CD14-positive monocyte (primary cell): ENCODE measurements at regions not wholly inside any gene's neighbourhood (a gene's known extent, or its start where the extent isn't known, plus 50 kb on each side); places are given as distances from the start of the nearest gene placed in this dataset.

ENCODE experiments used
- DNase-seq, 3 donors: peaks; one replicate each; pipeline ENCODE4 v3.0.0-alpha.2; 2011 to 2022
- H2AFZ ChIP-seq: 2 replicates; pipeline ENCODE4 v1.6.0; 2012; ENCODE audit warnings: mild to moderate bottlenecking, low read depth, low read length, inconsistent platforms; ENCODE audit not compliant: insufficient read depth, poor library complexity, severe bottlenecking
- H3K27ac ChIP-seq, 2 donors: 1 replicate in 1 of 2; 2 replicates in 1 of 2; pipeline ENCODE4 v1.5.1; 2012 to 2013; ENCODE audit warnings: low read length in 2 of 2, control low read depth in 1 of 2, inconsistent platforms in 1 of 2, low read depth in 1 of 2, mild to moderate bottlenecking in 1 of 2
- H3K27me3 ChIP-seq, 2 donors: one replicate each; pipeline versions ENCODE4 v1.6.0 to v1.6.1; 2011 to 2013; ENCODE audit warnings: low read length in 2 of 2; ENCODE audit not compliant: control insufficient read depth in 2 of 2, insufficient read depth in 2 of 2
- H3K36me3 ChIP-seq, 2 donors: replicated peaks in 1 of 2; 1 replicate in 1 of 2; 2 replicates in 1 of 2; pipeline versions ENCODE4 v1.5.1 to v1.6.1; 2012 to 2013; ENCODE audit warnings: low read length in 2 of 2, control low read depth in 1 of 2, inconsistent platforms in 1 of 2, mild to moderate bottlenecking in 1 of 2; ENCODE audit not compliant: insufficient read depth in 2 of 2, control insufficient read depth in 1 of 2
- H3K4me1 ChIP-seq, 2 donors: 1 replicate in 1 of 2; 2 replicates in 1 of 2; pipeline versions ENCODE4 v1.5.1 to v1.6.1; 2012 to 2013; ENCODE audit warnings: low read length in 2 of 2, control low read depth in 1 of 2, inconsistent platforms in 1 of 2, mild to moderate bottlenecking in 1 of 2, moderate library complexity in 1 of 2; ENCODE audit not compliant: insufficient read depth in 2 of 2, control insufficient read depth in 1 of 2
- H3K4me2 ChIP-seq: replicated peaks from 2 replicates; pipeline ENCODE3; 2012; ENCODE audit warnings: low read length, moderate library complexity, mild to moderate bottlenecking; ENCODE audit not compliant: poor library complexity, severe bottlenecking; ENCODE audit errors: extremely low read depth
- H3K4me3 ChIP-seq, 3 experiments: fragments of 200-600 bp in 1 of 3; sonication (generic) in 1 of 3; replicated peaks in 1 of 3; 1 replicate in 2 of 3; 2 replicates in 1 of 3; pipeline ENCODE4 v1.5.1; 2011 to 2013; ENCODE audit warnings: low read length in 3 of 3, mild to moderate bottlenecking in 3 of 3, control low read depth in 2 of 3, low read depth in 2 of 3, inconsistent platforms in 1 of 3, moderate library complexity in 1 of 3
- H3K79me2 ChIP-seq: 2 replicates; pipeline ENCODE4 v1.6.0; 2012; ENCODE audit warnings: mild to moderate bottlenecking, control low read depth, inconsistent platforms, low read length, moderate library complexity; ENCODE audit not compliant: insufficient read depth
- H3K9ac ChIP-seq: 2 replicates; pipeline ENCODE4 v1.6.0; 2017; ENCODE audit warnings: low read length, mild to moderate bottlenecking; ENCODE audit not compliant: insufficient read depth, poor library complexity, severe bottlenecking
- H3K9me3 ChIP-seq, 2 donors: replicated peaks in 1 of 2; 1 replicate in 1 of 2; 2 replicates in 1 of 2; pipeline versions ENCODE4 v1.5.1 to v1.6.1; 2012 to 2013; ENCODE audit warnings: low read length in 2 of 2, control low read depth in 1 of 2; ENCODE audit not compliant: control insufficient read depth in 1 of 2, insufficient read depth in 1 of 2
- H4K20me1 ChIP-seq: 2 replicates; pipeline ENCODE4 v1.6.0; 2012; ENCODE audit warnings: mild to moderate bottlenecking, low read length, control low read depth, moderate library complexity; ENCODE audit not compliant: insufficient read depth
- H3K27ac Mint-ChIP-seq, 7 donors: one replicate each; pipeline ENCODE4 v1.8.0; 2020; ENCODE audit warnings: mild to moderate bottlenecking in 7 of 7, mixed read lengths in 7 of 7, moderate library complexity in 6 of 7, inconsistent platforms in 2 of 7
- H3K27me3 Mint-ChIP-seq, 3 donors: one replicate each; pipeline ENCODE4 v1.8.0; 2021 to 2022; ENCODE audit warnings: low read depth in 3 of 3, mild to moderate bottlenecking in 3 of 3, mixed read lengths in 3 of 3, moderate library complexity in 3 of 3, inconsistent platforms in 1 of 3
- H3K36me3 Mint-ChIP-seq, 2 donors: one replicate each; pipeline ENCODE4 v1.8.0; 2020; ENCODE audit warnings: mixed read lengths in 2 of 2, inconsistent platforms in 1 of 2, mild to moderate bottlenecking in 1 of 2
- H3K4me1 Mint-ChIP-seq: one replicate; pipeline ENCODE4 v1.8.0; 2020; ENCODE audit warnings: mild to moderate bottlenecking, mixed read lengths
- H3K4me3 Mint-ChIP-seq, 2 donors: one replicate each; pipeline ENCODE4 v1.8.0; 2020; ENCODE audit warnings: mild to moderate bottlenecking in 2 of 2, mixed read lengths in 2 of 2, moderate library complexity in 1 of 2
- H3K9me3 Mint-ChIP-seq, 7 donors: one replicate each; pipeline ENCODE4 v1.8.0; 2020 to 2022; ENCODE audit warnings: mixed read lengths in 7 of 7, mild to moderate bottlenecking in 6 of 7, moderate library complexity in 6 of 7, inconsistent platforms in 2 of 7
- WGBS: methylation state at CpG from one replicate; pipeline ENCODE4 v1.1.5; 2013; ENCODE audit warnings: missing lambda C conversion rate; ENCODE audit not compliant: insufficient coverage; 5-methylcytosine and 5-hydroxymethylcytosine counted together
- intact Hi-C, 2 donors: fragments of 100-400 bp; cut with micrococcal nuclease; formaldehyde crosslinking; loops; one replicate each; pipeline versions ENCODE4 v1.15.0 to v1.15.1; 2023
- TF ChIP-seq, protein P1 (sequence below): fragments of 200-600 bp; IDR thresholded peaks from one replicate; pipeline ENCODE4 v1.8.0; 2022; ENCODE audit warnings: antibody characterized with exemption, mild to moderate bottlenecking

DNA sequence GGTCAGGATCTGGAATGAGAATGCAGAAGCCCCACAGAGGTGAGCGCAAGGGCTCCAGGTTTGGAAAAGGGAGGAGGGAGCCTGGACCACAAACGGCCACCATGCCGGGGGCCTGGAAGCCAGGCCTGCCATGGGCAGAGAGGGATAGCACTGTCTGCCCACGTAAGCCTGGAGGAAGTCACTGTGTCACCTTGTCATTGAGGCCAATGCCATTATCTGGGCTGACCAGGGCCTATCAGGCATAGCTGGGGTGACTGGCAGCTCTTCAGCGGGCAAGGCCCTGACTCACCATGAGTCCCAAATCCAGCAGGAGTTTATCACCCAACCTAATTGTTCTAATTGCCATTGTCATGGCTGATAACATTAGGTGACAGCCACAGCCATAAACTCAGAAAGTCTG is 84.6 kb downstream of the MATN1 start:
- Histone ChIP-seq H2AFZ (no peak overlapping the region), H3K4me3 (no peak overlapping the region), H3K79me2 (no peaks in the 10 kb centered on the region), H3K9ac (no peak overlapping the region), H3K27ac (no peak overlapping the region), H3K36me3 (no peaks in the 10 kb centered on the region), H3K27me3 (no peaks in the 10 kb centered on the region), H3K4me1 (no peaks in the 10 kb centered on the region), H3K4me2 (no peak overlapping the region), H4K20me1 (no peaks in the 10 kb centered on the region), H3K9me3 (no peaks in the 10 kb centered on the region)
- H3K36me3 Mint-ChIP-seq: no peaks in the 10 kb centered on the region
- H3K27me3 Mint-ChIP-seq: peaks cover 5 to 13% (median 13%) of the 10 kb centered on the region in 3 donors
- H3K9me3 Mint-ChIP-seq: no peaks in the 10 kb centered on the region
- no peak for DNase-seq
- H3K4me1 Mint-ChIP-seq: no peaks in the 10 kb centered on the region
- WGBS: 91% methylated on average over 4 of the region's 5 CpGs
- intact Hi-C loops: no loop called here
- H3K27ac Mint-ChIP-seq: no peak overlapping the region
- TF ChIP-seq, protein P1, sequence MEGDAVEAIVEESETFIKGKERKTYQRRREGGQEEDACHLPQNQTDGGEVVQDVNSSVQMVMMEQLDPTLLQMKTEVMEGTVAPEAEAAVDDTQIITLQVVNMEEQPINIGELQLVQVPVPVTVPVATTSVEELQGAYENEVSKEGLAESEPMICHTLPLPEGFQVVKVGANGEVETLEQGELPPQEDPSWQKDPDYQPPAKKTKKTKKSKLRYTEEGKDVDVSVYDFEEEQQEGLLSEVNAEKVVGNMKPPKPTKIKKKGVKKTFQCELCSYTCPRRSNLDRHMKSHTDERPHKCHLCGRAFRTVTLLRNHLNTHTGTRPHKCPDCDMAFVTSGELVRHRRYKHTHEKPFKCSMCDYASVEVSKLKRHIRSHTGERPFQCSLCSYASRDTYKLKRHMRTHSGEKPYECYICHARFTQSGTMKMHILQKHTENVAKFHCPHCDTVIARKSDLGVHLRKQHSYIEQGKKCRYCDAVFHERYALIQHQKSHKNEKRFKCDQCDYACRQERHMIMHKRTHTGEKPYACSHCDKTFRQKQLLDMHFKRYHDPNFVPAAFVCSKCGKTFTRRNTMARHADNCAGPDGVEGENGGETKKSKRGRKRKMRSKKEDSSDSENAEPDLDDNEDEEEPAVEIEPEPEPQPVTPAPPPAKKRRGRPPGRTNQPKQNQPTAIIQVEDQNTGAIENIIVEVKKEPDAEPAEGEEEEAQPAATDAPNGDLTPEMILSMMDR: no peak
- no peak overlapping the region for H3K4me3 Mint-ChIP-seq

DNA sequence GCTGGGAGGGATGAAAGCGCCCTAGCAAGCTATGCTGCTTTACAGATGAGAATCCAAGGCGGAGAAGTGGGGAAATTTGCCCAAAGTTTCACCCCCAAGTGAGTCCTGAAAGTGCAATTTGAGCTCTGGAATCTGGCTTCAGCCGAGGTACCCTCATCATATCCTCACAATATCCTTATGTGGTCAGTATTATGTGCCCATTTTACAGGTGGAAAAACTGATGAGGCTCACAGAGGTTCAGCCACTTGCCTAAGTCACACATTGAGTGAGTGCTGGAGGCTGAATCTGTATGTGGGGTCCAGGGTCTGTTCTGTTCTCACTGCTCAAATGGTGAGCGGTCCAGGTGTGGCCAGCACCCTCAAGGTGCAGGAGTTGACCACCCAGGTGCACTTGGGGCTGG is 85.3 kb downstream of the MATN1 start:
- no peaks in the 10 kb centered on the region for H3K27me3 ChIP-seq
- no peak overlapping the region for H3K27ac ChIP-seq
- TF ChIP-seq, protein P1: no peak
- H3K79me2 ChIP-seq: no peaks in the 10 kb centered on the region
- no peaks in the 10 kb centered on the region for H3K9me3 ChIP-seq
- no peaks in the 10 kb centered on the region for H3K36me3 Mint-ChIP-seq
- peaks cover 0 to 1% (median 0%) of the 10 kb centered on the region in 7 donors for H3K9me3 Mint-ChIP-seq
- no peak overlapping the region for H2AFZ ChIP-seq
- no peaks in the 10 kb centered on the region for H3K4me1 Mint-ChIP-seq
- no peaks in the 10 kb centered on the region for H4K20me1 ChIP-seq
- DNase-seq: no peak
- H3K27ac Mint-ChIP-seq: no peak overlapping the region
- WGBS: 100% methylated on average over 1 of the region's 4 CpGs
- no peak overlapping the region for H3K9ac ChIP-seq
- peaks cover 5 to 13% (median 10%) of the 10 kb centered on the region in 3 donors for H3K27me3 Mint-ChIP-seq
- no peaks in the 10 kb centered on the region for H3K36me3 ChIP-seq
- no peak overlapping the region for H3K4me3 ChIP-seq
- intact Hi-C loops: no loop called here
- no peak overlapping the region for H3K4me2 ChIP-seq
- H3K4me3 Mint-ChIP-seq: no peak overlapping the region
- no peaks in the 10 kb centered on the region for H3K4me1 ChIP-seq
